ENCODE measurements at regions not wholly inside any gene's neighbourhood (a gene's known extent, or its start where the extent isn't known, plus 50 kb on each side); places are given as distances from the start of the nearest gene placed in this dataset.

DNA sequence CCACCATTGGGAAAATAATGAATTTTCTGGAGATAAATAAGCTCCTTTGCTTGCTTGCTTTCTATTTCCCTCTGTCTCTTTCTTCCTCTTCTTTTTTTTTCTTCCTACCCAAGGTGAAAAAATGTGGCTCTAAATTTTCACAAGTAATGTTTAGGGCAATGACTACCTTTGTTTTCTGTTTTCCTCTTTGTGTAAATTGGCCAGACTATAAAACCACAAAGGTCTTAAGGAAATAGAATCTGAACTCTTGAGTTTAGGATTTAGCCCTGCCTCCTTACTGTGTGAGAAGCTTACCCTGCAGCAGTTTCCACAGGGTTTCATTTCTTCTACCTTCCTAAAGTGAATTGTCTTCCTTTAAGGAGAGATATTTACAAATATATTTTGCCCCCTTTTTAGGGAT, 330.4 kb downstream of the ARL4A start:
- TF ChIP-seq POLR2AphosphoS5 (IDR thresholded peaks at IDR 0.05; ENCODE audit: low read depth, low read length), result no peak
- TF ChIP-seq TAF1 (IDR thresholded peaks at IDR 0.05; ENCODE audit: borderline replicate concordance, low read depth, low read length), result no peak

All from GM12892 (cell line).